Stomach (tissue), 4 donors: ENCODE measurements at regions not wholly inside any gene's neighbourhood (a gene's known extent, or its start where the extent isn't known, plus 50 kb on each side); places are given as distances from the start of the nearest gene placed in this dataset.
"Not testable (repeated sequence)": the region's sequence is repeated elsewhere in the genome, so short reads cannot be mapped to it uniquely, and the experiment has no call there.

ENCODE experiments used
- CTCF ChIP-seq, 7 experiments: fragments of 450-650 bp in 4 of 7; fragments of 200-600 bp in 3 of 7; sonication (generic) in 3 of 7; IDR thresholded peaks; one replicate each; pipeline ENCODE4 v1.5.1; 2016 to 2019; ENCODE audit warnings: antibody characterized with exemption in 7 of 7, control low read depth in 2 of 7, mild to moderate bottlenecking in 1 of 7
- POLR2A ChIP-seq, 4 donors: fragments of 450-650 bp; IDR thresholded peaks; one replicate each; pipeline ENCODE4 v1.6.1; 2016; ENCODE audit warnings: antibody characterized with exemption in 4 of 4, control low read depth in 2 of 4, mild to moderate bottlenecking in 1 of 4, moderate library complexity in 1 of 4

- TF ChIP-seq POLR2A, CTCF (IDR thresholded peaks at IDR 0.05): not testable (repeated sequence)
Observed at GRCh38 chr21:10421601-10422000, 99.8 kb upstream of the TPTE start.
